ENCODE measurements at regions not wholly inside any gene's neighbourhood (a gene's known extent, or its start where the extent isn't known, plus 50 kb on each side); places are given as distances from the start of the nearest gene placed in this dataset.
"Not testable (repeated sequence)": the region's sequence is repeated elsewhere in the genome, so short reads cannot be mapped to it uniquely, and the experiment has no call there.

DNA sequence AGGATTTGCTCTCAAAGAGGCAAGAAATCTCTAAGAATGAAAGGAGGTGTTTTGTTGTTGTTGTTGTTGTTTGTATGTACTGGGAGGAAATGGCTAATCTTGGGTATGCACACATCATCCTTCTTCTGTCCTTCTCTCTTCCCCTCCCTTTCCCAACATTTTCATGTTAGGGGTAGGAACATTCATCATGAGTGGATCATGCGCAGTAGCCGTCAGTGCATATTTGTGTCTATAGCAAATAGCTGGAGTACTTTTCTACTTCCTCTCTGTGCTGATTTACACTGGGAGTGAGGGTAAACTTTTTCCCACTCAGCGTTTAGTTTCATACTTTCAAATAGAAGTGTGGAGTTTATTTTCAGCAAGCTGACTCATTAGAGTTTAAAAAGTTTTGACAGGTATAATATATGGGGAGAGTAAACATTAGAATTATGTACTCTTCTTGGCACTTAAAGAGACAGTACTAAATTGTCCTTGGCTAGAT lies 80.5 kb upstream of the PRKG1 start:
- DNase-seq (ENCODE audit: insufficient read length, low spot score) (no peak), FAIRE-seq (no peak)

DNA sequence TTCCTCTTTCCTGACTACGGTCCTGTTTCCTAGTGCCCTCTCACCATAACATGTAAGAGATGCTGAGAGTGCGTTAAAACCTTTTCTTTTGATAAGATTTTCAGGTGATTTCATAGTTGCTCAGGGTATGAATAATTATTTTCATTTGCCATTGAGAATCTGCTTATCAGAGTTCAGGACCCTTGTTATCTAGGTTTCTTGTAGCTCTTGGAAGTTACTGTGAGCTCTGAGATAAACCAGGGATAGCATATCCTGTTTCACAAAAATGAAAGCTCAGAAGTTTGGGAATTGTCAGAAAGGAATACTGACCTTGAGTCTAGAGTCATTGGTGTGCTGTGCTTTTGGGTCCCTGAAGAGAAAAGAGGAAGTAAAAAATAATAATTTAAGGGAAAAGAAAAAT lies 76.8 kb upstream of the PRKG1 start:
- no peak for FAIRE-seq
- DNase-seq (ENCODE audit: insufficient read length, low spot score) = no peak

DNA sequence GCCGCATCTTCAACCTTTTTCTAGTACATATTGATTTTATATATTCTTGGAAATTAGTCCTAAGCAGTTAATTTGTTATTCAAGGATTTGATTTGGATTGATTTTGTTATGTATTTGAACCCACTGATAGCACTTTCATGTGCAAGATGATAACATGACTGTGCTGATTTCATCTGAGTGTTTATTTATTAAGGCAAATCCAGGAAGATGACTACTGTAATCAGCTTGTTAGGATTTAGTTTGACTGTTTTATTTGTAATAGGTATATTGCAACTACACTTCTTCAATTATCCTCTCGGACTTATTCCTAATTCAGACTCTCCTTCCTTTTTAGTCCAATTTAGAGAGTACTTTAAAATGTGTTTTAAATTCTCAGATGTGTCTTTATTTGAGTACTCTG lies 75.1 kb upstream of the PRKG1 start:
- no peak for FAIRE-seq
- DNase-seq (ENCODE audit: insufficient read length, low spot score) = no peak

DNA sequence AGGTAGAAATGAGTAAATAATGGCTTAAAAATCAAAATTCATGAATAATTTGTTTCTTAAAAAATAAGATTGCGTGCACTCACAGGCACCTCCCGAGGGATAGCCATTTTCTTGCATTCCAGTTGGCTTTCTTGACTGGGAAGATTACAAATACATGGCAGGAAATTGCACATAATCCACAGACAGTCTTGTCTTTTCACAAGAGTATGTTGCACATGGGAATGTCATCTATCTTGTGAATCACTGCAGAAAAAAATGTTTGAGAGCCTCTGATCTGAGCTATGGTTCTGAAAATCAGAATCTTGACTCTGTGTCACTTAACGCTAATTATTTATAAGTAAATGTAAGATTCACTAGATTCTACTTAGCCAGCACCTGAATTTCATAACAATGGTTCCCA lies 74.1 kb upstream of the PRKG1 start:
- DNase-seq (ENCODE audit: insufficient read length, low spot score) = no peak
- FAIRE-seq = no peak

DNA sequence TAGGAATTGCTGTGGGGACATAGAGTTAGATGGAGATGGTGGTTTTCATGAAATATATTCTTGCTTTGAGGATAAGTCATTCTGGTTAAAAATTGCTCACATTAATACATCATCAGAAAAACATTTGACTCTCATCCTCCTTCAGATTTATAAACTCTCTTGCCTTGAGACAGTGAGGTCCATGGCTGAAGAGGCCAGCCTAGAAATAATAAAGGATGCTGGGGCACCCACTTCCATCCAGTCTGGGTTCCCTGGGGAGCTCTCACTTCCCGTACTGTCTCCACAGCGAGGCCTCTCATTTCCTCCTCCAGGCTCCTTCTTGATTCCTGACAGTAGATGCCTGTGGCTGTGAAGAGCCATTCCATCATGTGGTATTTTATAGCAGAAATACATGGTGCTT lies 73.3 kb upstream of the PRKG1 start:
- no peak for FAIRE-seq
- DNase-seq (ENCODE audit: insufficient read length, low spot score) = no peak

DNA sequence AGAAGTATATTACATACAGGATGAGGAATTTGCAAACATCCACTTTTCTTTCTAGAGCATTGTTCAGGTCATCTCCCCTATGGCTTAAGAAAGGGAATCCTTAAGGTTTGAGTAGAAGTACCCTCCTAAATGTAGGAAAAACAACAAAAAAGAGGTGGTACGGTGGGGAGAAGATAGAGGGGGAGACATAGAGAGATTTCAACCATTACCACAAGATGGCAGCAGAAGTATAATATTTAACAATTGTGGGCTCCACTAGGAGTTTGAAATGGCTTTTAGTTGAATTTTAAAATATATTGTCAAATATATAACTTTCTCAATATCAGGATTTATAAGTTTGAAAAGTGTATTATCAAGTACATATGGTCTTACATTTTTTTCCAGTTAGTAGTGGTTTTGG lies 72.7 kb upstream of the PRKG1 start:
- FAIRE-seq = peak; percentile 73
- DNase-seq (ENCODE audit: insufficient read length, low spot score) = no peak

DNA sequence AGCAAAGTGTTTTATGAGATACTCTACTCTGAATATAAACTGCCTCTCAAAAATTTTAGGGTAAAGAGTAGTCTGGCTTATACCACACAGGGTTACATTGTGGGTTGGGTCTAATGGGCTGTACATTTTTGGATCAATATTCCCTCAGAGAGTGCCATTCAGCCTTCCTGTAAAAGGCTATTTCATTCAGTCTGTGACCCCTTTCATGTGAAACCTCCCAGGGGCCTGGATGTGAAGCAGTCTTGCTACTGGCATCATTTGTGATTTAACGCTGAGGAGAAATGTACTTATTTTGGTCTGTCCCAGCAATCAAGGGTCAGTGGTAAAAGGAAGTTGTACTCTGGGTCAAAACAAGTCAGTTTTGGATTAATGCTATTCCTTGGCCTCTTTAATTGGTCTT lies 71.8 kb upstream of the PRKG1 start:
- DNase-seq (ENCODE audit: insufficient read length, low spot score) = no peak
- no peak for FAIRE-seq

DNA sequence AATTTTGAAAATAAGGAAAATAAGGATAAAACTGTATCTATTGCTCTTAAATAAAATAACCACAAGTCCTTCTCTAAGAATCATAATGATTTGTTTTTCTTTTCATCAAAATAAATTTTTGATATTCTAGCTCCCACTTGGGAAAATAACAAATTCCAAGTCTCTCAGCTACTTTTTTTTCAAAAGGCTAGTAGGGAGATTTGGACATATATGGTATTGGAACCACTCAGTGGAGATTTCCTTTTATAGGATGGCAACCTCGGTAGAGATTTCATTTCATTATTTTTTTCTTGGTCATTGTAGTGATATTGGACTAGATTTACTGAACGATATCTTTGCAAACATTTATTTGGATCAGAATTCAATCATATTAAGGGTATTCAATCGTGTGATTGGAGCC lies 69.5 kb upstream of the PRKG1 start:
- no peak for FAIRE-seq
- DNase-seq (ENCODE audit: insufficient read length, low spot score) = no peak

DNA sequence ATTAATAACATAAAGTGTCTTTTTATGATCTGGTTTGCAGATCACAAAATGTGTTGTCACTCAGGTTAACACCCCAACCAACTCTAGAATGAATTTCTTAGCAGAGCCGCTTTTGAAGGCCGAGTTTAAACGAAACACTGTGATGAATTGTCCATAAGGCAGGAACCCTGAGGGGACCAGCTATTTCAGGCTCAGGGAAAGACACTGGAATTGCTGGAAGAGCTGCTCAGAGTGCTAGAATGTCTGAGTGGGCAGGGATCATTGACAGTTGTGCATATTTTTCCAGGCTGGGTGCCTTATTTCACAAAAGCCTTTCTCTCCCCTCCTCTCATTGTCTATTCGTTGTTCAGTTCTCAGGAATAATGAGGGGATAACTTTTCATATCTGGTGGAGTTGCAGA lies 68.7 kb upstream of the PRKG1 start:
- DNase-seq (ENCODE audit: insufficient read length, low spot score) (no peak), FAIRE-seq (no peak)

DNA sequence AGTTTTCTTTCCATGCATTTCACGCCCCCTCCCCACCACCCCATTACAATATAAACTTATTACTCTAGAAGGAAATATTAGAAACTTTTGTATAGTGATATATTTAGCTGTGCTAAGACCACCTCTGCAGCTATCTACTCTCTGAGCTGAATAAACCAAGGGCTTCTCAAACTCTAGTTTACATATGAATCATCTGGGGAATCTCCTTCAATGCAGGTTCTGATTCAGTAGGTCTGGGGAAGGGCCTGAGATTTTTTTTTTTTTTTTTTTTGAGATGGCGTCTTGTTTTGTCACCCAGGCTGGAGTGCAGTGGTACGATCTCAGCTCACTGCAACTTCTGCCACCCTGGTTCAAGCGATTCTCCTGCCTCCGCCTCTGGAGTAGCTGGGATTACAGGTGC lies 67.6 kb upstream of the PRKG1 start:
- FAIRE-seq (no peak), DNase-seq (ENCODE audit: insufficient read length, low spot score) (no peak)

DNA sequence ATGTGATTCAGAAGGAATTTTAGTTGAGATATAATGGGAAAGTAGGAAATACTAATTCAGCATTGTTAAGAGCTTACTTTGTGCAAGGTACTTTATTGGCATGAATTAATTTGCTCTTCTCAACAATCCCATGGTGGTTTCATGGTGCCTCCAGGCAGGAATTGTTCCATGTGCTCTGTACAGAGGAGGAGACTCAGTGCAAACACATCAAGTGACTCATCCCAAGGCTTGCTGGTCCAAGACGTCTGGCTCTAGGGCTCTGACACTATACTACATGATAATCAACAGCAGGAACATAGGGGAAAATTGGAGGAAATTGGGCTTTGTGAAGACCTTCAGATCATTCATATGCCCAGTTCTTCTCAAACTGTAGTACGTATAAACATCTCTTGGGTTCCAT lies 66.5 kb upstream of the PRKG1 start:
- FAIRE-seq (no peak), DNase-seq (ENCODE audit: insufficient read length, low spot score) (no peak)

DNA sequence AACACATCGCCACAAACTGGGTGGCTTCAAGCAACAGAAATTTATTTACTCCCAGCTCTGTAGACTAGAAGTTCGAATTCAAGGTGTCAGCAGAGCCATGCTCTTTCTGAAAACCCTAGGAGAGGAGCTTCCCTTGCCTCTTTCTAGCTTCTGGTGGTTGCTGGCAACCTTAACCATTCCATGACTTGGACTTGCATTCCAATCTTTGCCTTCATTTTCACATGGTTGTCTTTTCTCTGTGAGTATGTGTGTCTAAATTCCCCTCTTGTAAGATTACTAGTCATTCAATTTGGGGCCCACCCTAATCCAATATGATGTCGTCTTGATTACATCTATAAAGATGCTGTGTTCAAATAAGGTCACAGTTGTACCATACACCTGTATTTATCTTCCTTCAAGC lies 65.9 kb upstream of the PRKG1 start:
- FAIRE-seq = no peak
- DNase-seq (ENCODE audit: insufficient read length, low spot score) = no peak

DNA sequence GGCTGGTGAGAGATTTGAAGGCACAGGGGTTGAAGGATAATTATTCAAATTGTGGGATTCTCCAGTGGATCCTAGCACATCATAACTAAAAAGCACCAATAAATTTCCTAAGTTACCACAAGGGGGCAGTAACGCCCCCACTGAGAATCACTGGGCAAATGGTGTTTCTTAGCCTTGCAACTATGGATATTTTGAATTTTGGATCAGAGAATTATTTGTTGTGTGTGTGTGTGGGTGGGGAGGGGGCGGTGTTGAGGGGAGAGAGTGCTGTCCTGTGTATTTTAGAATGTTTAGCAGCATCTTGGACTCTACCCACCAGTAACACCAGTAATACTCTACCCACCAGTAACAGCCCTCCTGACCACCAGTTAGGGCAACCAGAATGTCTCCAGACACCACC lies 63.3 kb upstream of the PRKG1 start:
- DNase-seq (ENCODE audit: insufficient read length, low spot score) (no peak), FAIRE-seq (peak; percentile 82)

DNA sequence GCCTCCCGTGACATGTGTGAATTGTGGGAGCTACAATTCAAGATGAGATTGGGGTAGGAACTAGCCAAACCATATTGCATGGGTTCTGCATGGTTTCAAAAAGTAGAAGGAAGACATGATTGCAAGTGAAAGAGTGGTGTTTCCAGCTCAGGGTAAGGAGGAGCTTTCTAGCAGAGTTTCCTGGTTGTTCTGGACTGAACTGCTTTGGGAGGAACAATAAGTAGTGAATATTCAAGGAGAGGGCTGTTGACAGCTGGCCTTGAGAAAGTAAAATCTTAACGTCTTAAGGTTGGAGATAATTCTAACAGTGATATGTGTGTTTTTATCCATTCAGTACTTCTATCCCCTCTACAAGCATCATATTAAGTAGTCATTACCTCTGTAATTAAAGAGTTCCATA lies 62.2 kb upstream of the PRKG1 start:
- no peak for FAIRE-seq
- no peak for DNase-seq (ENCODE audit: insufficient read length, low spot score)

DNA sequence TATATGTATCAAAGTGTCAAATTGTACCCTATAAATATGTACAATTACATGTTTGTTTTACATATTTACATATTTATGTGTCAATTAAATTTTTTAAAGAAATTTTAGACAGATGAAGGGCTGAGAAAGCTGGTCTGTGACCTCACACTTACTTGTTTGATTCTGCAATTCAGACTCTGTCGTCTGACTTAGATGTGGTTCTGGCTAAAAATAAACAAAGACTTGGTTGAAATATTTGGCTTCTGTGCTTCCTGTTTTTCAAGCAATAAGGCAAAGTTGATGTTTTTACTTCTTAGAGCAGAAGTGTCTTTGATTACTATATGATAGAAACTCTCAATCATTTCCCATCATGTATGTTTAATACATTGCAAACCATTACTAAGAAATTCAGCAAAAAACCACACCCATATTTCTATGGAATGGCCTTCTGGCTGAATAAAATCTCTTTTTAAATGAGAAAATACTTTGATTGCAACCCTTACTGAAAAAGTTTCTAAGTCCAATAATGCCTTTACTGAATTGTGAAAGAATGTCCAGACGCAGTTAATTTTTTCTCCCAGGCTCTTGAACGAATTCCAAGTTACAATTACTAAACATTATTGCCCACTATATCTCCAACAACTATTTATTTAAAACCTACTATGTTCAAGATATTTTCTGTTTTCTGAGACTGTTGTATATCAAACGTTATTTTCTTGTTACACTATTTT lies 59.5 kb upstream of the PRKG1 start:
- DNase-seq (ENCODE audit: insufficient read length, low spot score) = no peak
- FAIRE-seq = no peak

DNA sequence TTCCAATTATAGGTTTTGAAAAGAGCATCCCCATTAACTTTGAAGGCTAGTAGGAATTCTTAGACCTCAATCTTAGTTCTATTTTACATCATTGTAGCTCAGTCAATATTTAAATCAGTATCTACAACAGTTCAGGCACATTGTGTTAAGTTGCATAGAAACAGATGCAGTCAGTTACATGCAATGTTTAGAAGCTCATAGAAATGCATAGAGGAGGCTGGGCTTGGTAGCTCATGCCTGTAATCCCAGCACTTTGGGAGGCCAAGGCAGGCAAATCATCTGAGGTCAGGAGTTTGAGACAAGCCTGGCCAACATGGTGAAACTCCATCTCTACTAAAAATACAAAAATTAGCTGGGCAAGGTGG lies 58.9 kb upstream of the PRKG1 start:
- not testable (repeated sequence) for FAIRE-seq; DNase-seq (ENCODE audit: insufficient read length, low spot score)

DNA sequence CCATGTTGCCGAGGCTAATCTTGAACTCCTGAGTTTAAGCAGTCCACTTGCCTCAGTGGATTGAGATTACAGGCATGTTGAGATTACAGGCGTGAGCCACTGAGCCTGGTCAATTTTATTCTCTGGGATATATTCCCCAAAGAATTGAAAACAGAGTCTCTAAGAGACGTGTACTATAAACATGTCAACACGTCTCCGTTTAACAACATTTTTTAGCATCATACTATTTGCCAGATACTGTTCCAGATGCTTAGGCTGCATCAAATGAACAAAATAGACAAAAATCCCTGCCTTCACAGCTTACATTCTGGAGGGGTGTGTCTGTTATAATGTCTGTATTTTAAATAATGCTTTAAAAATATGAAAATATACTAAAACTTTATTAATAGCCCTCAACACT lies 54.1 kb upstream of the PRKG1 start:
- DNase-seq (ENCODE audit: insufficient read length, low spot score) (no peak), FAIRE-seq (no peak)

DNA sequence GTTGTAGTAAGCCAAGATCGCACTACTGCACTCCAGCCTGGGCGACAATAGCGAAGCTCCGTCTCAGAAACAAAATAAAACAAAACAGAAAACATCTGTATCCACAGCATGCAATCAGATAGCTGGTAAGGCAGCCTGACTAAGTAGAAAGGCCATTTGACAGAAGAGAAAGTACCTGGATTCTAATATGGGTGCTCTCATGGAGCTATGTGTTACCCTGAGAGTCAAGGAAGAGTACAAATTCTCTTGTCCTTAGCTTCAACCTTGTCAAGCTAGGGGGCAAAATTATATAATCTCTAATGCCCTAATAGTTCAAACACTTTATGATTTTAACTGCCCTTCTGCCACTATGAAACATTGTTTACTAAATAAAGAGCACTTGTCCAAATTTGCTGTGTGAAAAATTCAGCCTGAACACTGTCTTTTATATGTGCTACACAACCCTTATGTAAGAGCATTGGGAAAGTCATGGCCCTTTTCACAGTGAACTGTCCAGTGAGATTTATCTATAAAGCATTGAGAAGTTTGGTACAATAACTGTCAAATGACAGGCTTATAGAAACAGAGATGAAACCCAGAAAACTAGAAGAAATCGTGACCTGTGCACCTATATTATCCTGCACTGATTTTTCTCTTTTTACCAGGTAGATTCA lies 51.2 kb upstream of the PRKG1 start:
- FAIRE-seq (no peak), DNase-seq (ENCODE audit: insufficient read length, low spot score) (no peak)

DNA sequence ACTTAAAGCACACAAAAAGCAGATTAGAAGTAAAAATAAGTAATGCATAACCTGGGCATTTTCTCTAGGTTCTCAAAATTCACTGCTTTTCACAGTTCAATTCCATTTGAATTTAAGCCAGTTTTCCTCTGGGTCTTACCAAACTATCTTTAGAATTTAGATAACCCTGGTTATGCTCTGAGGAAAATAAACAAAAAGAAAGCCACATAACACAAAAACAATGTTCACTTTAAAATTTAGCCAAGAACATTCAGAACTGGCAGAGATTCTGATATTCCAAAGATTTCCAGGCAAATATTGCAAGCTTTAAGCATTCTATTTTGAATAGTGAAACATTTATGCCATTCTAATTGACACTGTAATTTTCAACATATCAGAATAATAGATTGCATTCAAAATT lies 50.7 kb upstream of the PRKG1 start:
- DNase-seq (ENCODE audit: insufficient read length, low spot score) (no peak), FAIRE-seq (no peak)

Data from GM19239 (cell line).